Pancreas (tissue), 10 donors: ENCODE measurements at regions not wholly inside any gene's neighbourhood (a gene's known extent, or its start where the extent isn't known, plus 50 kb on each side); places are given as distances from the start of the nearest gene placed in this dataset.

Experiments
- ATAC-seq, 4 donors: fragments of 200-7000 bp; cut with Tn5 transposase; one replicate each; pipeline versions ENCODE4 v1.8.0 to v1.9.1; 2020; ENCODE audit warnings: mild to moderate bottlenecking in 4 of 4, moderate library complexity in 4 of 4
- DNase-seq, 6 donors: peaks; one replicate each; pipeline ENCODE4 v3.0.0-alpha.2; 2020
- FAIRE-seq: peaks from 2 replicates; lab custom pipeline; 2012; peaks lifted over from hg19 to GRCh38; lab: Jason Lieb, UNC
- H3K27ac ChIP-seq, 4 donors: fragments of 200-600 bp; sonication (generic); 1 replicate in 3 of 4; 2 replicates in 1 of 4; pipeline versions ENCODE4 v1.5.0 to v1.8.0; 2020
- H3K27me3 ChIP-seq, 4 donors: fragments of 200-600 bp; one replicate each; pipeline ENCODE4 v1.8.0; 2021
- H3K36me3 ChIP-seq, 3 donors: fragments of 200-600 bp; sonication (generic) in 1 of 3; one replicate each; pipeline versions ENCODE4 v1.5.0 to v1.8.0; 2020 to 2021
- H3K4me1 ChIP-seq, 3 donors: fragments of 200-600 bp; one replicate each; pipeline ENCODE4 v1.8.0; 2021
- H3K4me3 ChIP-seq, 4 donors: fragments of 200-600 bp; sonication (generic) in 2 of 4; one replicate each; pipeline versions ENCODE4 v1.5.0 to v1.8.0; 2020 to 2021
- H3K9me3 ChIP-seq, 4 donors: fragments of 200-600 bp; one replicate each; pipeline ENCODE4 v1.8.0; 2021
- WGBS, 2 donors: extraction: QIAGEN DNeasy Blood & Tissue Kit; methylation state at CpG; one replicate each; pipeline ENCODE4 v1.1.7; 2013; 5-methylcytosine and 5-hydroxymethylcytosine counted together
- intact Hi-C, 3 donors: fragments of 100-400 bp; cut with DNase I; formaldehyde crosslinking; loops; one replicate each; pipeline versions ENCODE4 v1.11.1 to v1.14.2; 2022
- TF ChIP-seq, protein P1 (sequence below), 4 donors: fragments of 200-600 bp; sonication (generic) in 3 of 4; IDR thresholded peaks; one replicate each; pipeline versions ENCODE4 v1.5.0 to v1.8.0; 2021; ENCODE audit warnings: antibody characterized with exemption in 4 of 4
- donor health status: healthy with polysubstance abuse.
- donor health status: DM: no; HTN: no; CAD: no; lungs with moderate emphysema.
- donor health status: DM: no; HTN: no; CAD: no.
- donor health status: control.
- donor health status: control.
- donor health status: Bipolar disorder and iron deficiency.
- donor health status: DM: yes; HTN: yes; CAD: no.
- donor health status: DM: no; HTN: no; CAD: no.
- donor health status: DM: no; HTN: no; CAD: no.
- donor health status: DM: yes; HTN: yes; CAD: no.

DNA sequence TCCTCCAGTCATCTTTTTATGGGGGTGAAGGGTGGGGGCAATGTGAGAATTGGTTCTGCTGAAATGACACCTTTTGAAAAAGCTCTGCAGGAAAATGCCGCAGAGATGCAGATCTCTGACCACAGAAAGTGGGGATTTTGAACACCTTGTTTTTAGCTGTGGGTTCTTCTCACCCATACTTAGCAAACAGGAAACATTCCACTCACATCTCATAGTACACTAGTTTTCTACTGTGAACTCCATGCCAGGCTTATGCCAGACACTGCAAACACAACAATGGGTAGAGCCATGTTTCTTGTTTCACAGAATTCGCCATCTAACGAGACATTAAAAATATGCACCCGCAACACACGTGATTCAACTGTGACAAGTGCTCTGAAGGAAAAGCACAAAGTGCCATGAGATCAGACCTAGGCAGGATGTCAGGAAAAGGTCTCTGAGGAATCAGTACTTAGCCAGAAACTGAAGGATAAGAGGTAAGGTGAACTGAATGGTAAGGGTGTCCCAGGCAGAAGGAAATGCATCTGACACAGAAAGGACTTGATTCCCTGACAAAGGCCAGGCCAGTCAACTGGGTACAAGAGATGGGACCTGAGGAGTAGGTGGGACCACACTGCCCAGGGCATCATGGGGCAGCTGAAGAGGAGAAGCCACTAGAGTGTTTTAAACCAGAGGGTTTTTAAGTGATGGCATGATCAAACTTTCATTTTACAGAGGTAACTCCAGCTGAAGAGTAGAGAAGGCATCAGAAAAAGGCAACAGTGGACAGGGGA, 83.8 kb upstream of the JAK1 start:
- ATAC-seq (no peak), DNase-seq (no peak), FAIRE-seq (no peak)
- 91 to 94% methylated on average over 5 of the region's 5 CpGs for WGBS, 2 donors
- TF ChIP-seq, protein P1, sequence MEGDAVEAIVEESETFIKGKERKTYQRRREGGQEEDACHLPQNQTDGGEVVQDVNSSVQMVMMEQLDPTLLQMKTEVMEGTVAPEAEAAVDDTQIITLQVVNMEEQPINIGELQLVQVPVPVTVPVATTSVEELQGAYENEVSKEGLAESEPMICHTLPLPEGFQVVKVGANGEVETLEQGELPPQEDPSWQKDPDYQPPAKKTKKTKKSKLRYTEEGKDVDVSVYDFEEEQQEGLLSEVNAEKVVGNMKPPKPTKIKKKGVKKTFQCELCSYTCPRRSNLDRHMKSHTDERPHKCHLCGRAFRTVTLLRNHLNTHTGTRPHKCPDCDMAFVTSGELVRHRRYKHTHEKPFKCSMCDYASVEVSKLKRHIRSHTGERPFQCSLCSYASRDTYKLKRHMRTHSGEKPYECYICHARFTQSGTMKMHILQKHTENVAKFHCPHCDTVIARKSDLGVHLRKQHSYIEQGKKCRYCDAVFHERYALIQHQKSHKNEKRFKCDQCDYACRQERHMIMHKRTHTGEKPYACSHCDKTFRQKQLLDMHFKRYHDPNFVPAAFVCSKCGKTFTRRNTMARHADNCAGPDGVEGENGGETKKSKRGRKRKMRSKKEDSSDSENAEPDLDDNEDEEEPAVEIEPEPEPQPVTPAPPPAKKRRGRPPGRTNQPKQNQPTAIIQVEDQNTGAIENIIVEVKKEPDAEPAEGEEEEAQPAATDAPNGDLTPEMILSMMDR (IDR thresholded peaks at IDR 0.05): no peak
- Histone ChIP-seq H3K4me1 (peaks cover 0 to 7% (median 0%) of the 10 kb centered on the region in 3 donors), H3K4me3 (no peak overlapping the region), H3K27me3 (no peaks in the 10 kb centered on the region), H3K27ac (no peak overlapping the region), H3K36me3 (no peaks in the 10 kb centered on the region), H3K9me3 (no peaks in the 10 kb centered on the region)
- intact Hi-C loops: no loop called here

DNA sequence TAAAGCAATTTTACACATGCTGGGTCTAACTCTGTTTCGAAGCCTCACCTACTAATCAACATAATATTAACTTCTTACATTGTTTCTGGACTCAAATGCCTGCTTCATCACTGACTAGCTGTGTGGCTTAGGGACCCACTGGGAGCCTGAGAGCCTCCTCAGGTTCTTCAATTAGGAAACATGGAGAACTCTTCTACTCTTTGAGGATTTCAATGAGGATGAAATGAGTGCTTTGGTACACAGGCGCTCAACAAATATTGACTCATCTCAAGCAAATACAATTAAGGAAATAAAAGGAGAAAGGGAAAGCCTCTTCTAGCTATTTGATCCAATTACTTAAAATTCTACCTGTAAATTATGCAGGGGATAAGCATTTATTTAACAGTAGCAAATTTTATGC, 84.4 kb upstream of the JAK1 start:
- peaks cover 0 to 7% (median 0%) of the 10 kb centered on the region in 3 donors for H3K4me1 ChIP-seq
- no peak for FAIRE-seq
- H3K36me3 ChIP-seq: no peaks in the 10 kb centered on the region
- TF ChIP-seq, protein P1 (IDR thresholded peaks at IDR 0.05): no peak
- intact Hi-C loops: no loop called here
- WGBS, 2 donors: 92% methylated on average over 2 of the region's 2 CpGs
- H3K27ac ChIP-seq: no peak overlapping the region
- H3K9me3 ChIP-seq: no peaks in the 10 kb centered on the region
- ATAC-seq: peak in 1 of 4 donors; percentile 33
- no peaks in the 10 kb centered on the region for H3K27me3 ChIP-seq
- no peak overlapping the region for H3K4me3 ChIP-seq
- DNase-seq: no peak

DNA sequence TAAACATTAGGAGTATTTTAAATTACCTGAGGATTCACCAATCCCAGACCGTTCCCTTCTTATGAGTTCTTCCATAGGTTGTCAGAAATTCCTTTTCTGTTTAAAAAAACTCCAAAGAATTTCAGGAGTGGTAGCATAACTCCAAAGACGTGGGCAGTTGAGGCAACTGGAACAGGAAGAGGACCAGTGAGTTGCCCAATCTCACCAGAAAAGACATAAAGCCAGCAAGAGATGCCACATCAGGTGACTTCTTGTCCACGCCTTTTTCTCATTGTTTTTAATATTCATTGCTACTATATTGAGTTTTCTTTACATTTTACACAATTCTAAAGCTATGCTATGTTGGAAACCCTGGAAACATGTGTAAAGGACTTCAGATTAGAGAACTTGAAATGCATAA, 88.1 kb upstream of the JAK1 start:
- peaks cover 0 to 28% (median 0%) of the 10 kb centered on the region in 3 donors for H3K36me3 ChIP-seq
- H3K27ac ChIP-seq: no peak overlapping the region
- H3K4me3 ChIP-seq: no peak overlapping the region
- no peak for DNase-seq
- no peak for ATAC-seq
- 88 to 89% methylated on average over 3 of the region's 3 CpGs for WGBS, 2 donors
- TF ChIP-seq, protein P1 (IDR thresholded peaks at IDR 0.05): no peak
- H3K27me3 ChIP-seq: no peaks in the 10 kb centered on the region
- intact Hi-C loops: no loop called here
- no peak for FAIRE-seq
- H3K9me3 ChIP-seq: no peaks in the 10 kb centered on the region
- peaks cover 0 to 12% (median under 1%) of the 10 kb centered on the region in 3 donors for H3K4me1 ChIP-seq

DNA sequence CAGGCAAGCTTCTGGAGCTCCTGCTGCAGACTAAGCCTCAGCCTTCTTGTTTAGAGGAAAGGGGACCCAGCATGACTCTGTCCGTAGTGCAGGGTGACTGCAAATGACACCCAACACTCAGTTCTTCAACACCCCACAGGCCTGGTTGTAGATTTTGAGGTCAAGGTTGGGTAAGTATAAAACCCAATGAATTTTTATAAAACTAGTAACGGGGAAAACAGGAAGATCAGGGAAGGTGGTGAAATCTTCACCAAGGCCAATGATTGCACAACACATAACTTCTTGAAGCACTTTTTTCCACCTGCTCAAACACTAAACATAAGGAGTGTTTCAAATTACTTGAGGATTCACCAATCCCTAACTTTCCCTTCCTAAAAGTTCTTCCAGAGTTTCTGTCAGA, 89.4 kb upstream of the JAK1 start:
- intact Hi-C loops: no loop called here
- TF ChIP-seq, protein P1 (IDR thresholded peaks at IDR 0.05): no peak
- peak in 1 of 4 donors; percentile 17 for ATAC-seq
- H3K4me3 ChIP-seq: no peak overlapping the region
- no peak for FAIRE-seq
- no peak overlapping the region for H3K27ac ChIP-seq
- H3K4me1 ChIP-seq: peaks cover 0 to 12% (median 8%) of the 10 kb centered on the region in 3 donors
- no peak for DNase-seq
- WGBS, 2 donors: 63 to 66% methylated on average over 2 of the region's 2 CpGs
- H3K9me3 ChIP-seq: no peaks in the 10 kb centered on the region
- H3K27me3 ChIP-seq: no peaks in the 10 kb centered on the region
- H3K36me3 ChIP-seq: peaks cover 0 to 28% (median 0%) of the 10 kb centered on the region in 3 donors

DNA sequence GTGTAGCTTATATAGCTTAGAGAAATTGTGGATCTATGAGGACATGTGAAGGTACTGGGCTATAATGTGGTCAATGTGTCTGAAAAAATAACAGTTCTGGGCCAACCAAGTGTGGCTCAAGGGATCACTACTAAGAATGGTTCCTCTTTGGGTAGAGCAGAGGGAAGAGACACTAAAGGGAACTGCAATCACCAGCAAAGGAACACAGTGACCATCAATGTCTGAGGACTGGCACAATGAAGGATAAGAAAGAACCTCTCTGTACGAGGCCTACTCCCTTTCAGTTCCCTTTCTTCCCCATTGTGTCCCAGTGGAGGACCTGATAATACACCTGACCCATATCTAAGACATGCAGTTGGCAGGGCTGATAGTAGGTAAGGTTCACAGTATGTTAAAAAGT, 89.9 kb upstream of the JAK1 start:
- TF ChIP-seq, protein P1 (IDR thresholded peaks at IDR 0.05): no peak
- Histone ChIP-seq H3K27ac (no peak overlapping the region), H3K9me3 (no peaks in the 10 kb centered on the region), H3K27me3 (no peaks in the 10 kb centered on the region), H3K36me3 (peaks cover 0 to 28% (median 0%) of the 10 kb centered on the region in 3 donors), H3K4me3 (no peak overlapping the region), H3K4me1 (peaks cover 0 to 8% (median 7%) of the 10 kb centered on the region in 3 donors)
- FAIRE-seq (no peak), ATAC-seq (peak in 3 of 4 donors; percentile 7 to 65 (median 43)), DNase-seq (no peak)
- intact Hi-C loops: no loop called here
- 68 to 72% methylated on average over 1 of the region's 1 CpG for WGBS, 2 donors
